ENCODE measurements at regions not wholly inside any gene's neighbourhood (a gene's known extent, or its start where the extent isn't known, plus 50 kb on each side); places are given as distances from the start of the nearest gene placed in this dataset.

- no peak for TF ChIP-seq CTCF (IDR thresholded peaks at IDR 0.05)
- no peak for TF ChIP-seq POLR2A (IDR thresholded peaks at IDR 0.05)
Measured at GRCh38 chr6:140321891-140322290, 947.4 kb upstream of the CITED2 start.
